WTC11 (cell line): ENCODE measurements at regions not wholly inside any gene's neighbourhood (a gene's known extent, or its start where the extent isn't known, plus 50 kb on each side); places are given as distances from the start of the nearest gene placed in this dataset.

ENCODE experiments used
- ATAC-seq: fragments of 200-7000 bp; cut with Tn5 transposase; 2 replicates; pipeline ENCODE4 v1.10.0; 2021; ENCODE audit warnings: mild to moderate bottlenecking, moderate library complexity
- CTCF ChIA-PET: fragments of 300-600 bp; sonication (Branson Sonifier 250); formaldehyde crosslinking; loops from one replicate; lab custom pipeline; 2021; ENCODE audit warnings: antibody characterized with exemption; lab: Charles Lee
- POLR2A ChIA-PET: fragments of 350-600 bp; sonication (Branson Sonifier 250); formaldehyde crosslinking; loops from one replicate; lab custom pipeline; 2021; ENCODE audit warnings: antibody characterized with exemption; lab: Charles Lee
- DNase-seq: peaks from one replicate; pipeline ENCODE4 v3.0.0; 2021; ENCODE audit warnings: low spot score
- H3K27ac Mint-ChIP-seq: 2 replicates; pipeline ENCODE4 v1.8.0; 2021; ENCODE audit warnings: mixed read lengths
- H3K27me3 Mint-ChIP-seq: 2 replicates; pipeline ENCODE4 v1.8.0; 2021; ENCODE audit warnings: low read depth, mild to moderate bottlenecking, moderate library complexity, mixed read lengths
- H3K36me3 Mint-ChIP-seq: 2 replicates; pipeline ENCODE4 v1.8.0; 2021; ENCODE audit warnings: mixed read lengths
- H3K4me1 Mint-ChIP-seq: 2 replicates; pipeline ENCODE4 v1.8.0; 2022; ENCODE audit warnings: mixed read lengths
- H3K4me3 Mint-ChIP-seq: 2 replicates; pipeline ENCODE4 v1.8.0; 2021; ENCODE audit warnings: mild to moderate bottlenecking, moderate library complexity, mixed read lengths
- H3K9me3 Mint-ChIP-seq: 2 replicates; pipeline ENCODE4 v1.8.0; 2021; ENCODE audit warnings: mixed read lengths
- CBFB ChIP-seq: sonication (generic); formaldehyde crosslinking; IDR thresholded peaks from 2 replicates; pipeline ENCODE4 v1.8.1; 2022; ENCODE audit warnings: mild to moderate bottlenecking, low read depth, missing genetic modification reagents
- CREM ChIP-seq: sonication (generic); formaldehyde crosslinking; IDR thresholded peaks from 2 replicates; pipeline ENCODE4 v1.8.1; 2022; ENCODE audit warnings: mild to moderate bottlenecking, missing genetic modification reagents, moderate library complexity
- ESRRA ChIP-seq: sonication (generic); formaldehyde crosslinking; IDR thresholded peaks from 2 replicates; pipeline ENCODE4 v1.8.1; 2022; ENCODE audit warnings: mild to moderate bottlenecking, missing genetic modification reagents, borderline replicate concordance
- FOXP1 ChIP-seq: sonication (generic); formaldehyde crosslinking; IDR thresholded peaks from 2 replicates; pipeline ENCODE4 v1.8.0; 2022; ENCODE audit warnings: missing genetic modification reagents, mild to moderate bottlenecking, moderate library complexity, borderline replicate concordance
- GTF2I ChIP-seq: fragments of 250-450 bp; sonication (Bioruptor Pico); conservative IDR thresholded peaks from 2 replicates; pipeline ENCODE4 v1.4.0; 2021; ENCODE audit warnings: mild to moderate bottlenecking
- JAZF1 ChIP-seq: fragments of 250-450 bp; sonication (Bioruptor Pico); IDR thresholded peaks from 2 replicates; pipeline ENCODE4 v1.9.0; 2021; ENCODE audit warnings: moderate library complexity, mild to moderate bottlenecking, inconsistent platforms
- NFYB ChIP-seq: sonication (generic); formaldehyde crosslinking; conservative IDR thresholded peaks from 2 replicates; pipeline ENCODE4 v1.8.0; 2022; ENCODE audit warnings: low read depth, missing genetic modification reagents
- NR2C2 ChIP-seq: sonication (generic); formaldehyde crosslinking; IDR thresholded peaks from 2 replicates; pipeline ENCODE4 v1.8.0; 2022; ENCODE audit warnings: mild to moderate bottlenecking, missing genetic modification reagents
- SMAD3 ChIP-seq: sonication (generic); formaldehyde crosslinking; IDR thresholded peaks from 2 replicates; pipeline ENCODE4 v1.8.0; 2022; ENCODE audit warnings: missing genetic modification reagents, mild to moderate bottlenecking, borderline replicate concordance
- TEAD1 ChIP-seq: sonication (generic); formaldehyde crosslinking; IDR thresholded peaks from 2 replicates; pipeline ENCODE4 v1.8.0; 2022; ENCODE audit warnings: mild to moderate bottlenecking, missing genetic modification reagents
- TEAD4 ChIP-seq: sonication (generic); formaldehyde crosslinking; IDR thresholded peaks from 2 replicates; pipeline ENCODE4 v1.8.0; 2022; ENCODE audit warnings: mild to moderate bottlenecking, missing genetic modification reagents
- ZNF263 ChIP-seq: sonication (generic); formaldehyde crosslinking; IDR thresholded peaks from 2 replicates; pipeline ENCODE4 v1.8.1; 2022; ENCODE audit warnings: low read depth, mild to moderate bottlenecking, moderate library complexity, missing genetic modification reagents
- ZNF317 ChIP-seq: sonication (generic); formaldehyde crosslinking; IDR thresholded peaks from 2 replicates; pipeline ENCODE4 v1.8.1; 2023; ENCODE audit warnings: low read depth, mild to moderate bottlenecking, moderate library complexity, missing genetic modification reagents, borderline replicate concordance
- ZNF423 ChIP-seq: fragments of 250-450 bp; sonication (Bioruptor Pico); IDR thresholded peaks from 2 replicates; pipeline ENCODE4 v2.1.2; 2022; ENCODE audit warnings: mild to moderate bottlenecking, moderate library complexity
- ZNF425 ChIP-seq: fragments of 250-450 bp; sonication (Bioruptor Pico); conservative IDR thresholded peaks from 2 replicates; pipeline ENCODE4 v1.9.0; 2021; ENCODE audit warnings: mild to moderate bottlenecking
- ZNF671 ChIP-seq: fragments of 250-450 bp; sonication (Bioruptor Pico); IDR thresholded peaks from 2 replicates; pipeline ENCODE4 v1.8.0; 2021; ENCODE audit warnings: mild to moderate bottlenecking
- TF ChIP-seq, protein P1 (sequence below): sonication (generic); formaldehyde crosslinking; IDR thresholded peaks from 2 replicates; pipeline ENCODE4 v1.8.1; 2023; ENCODE audit warnings: mild to moderate bottlenecking, missing genetic modification reagents, moderate library complexity
- TF ChIP-seq, protein P2 (sequence below): sonication (generic); formaldehyde crosslinking; IDR thresholded peaks from 2 replicates; pipeline ENCODE4 v1.8.0; 2023; ENCODE audit warnings: mild to moderate bottlenecking, missing genetic modification reagents
- TF ChIP-seq, protein P3 (sequence below): sonication (generic); formaldehyde crosslinking; IDR thresholded peaks from 2 replicates; pipeline ENCODE4 v1.8.0; 2022; ENCODE audit warnings: mild to moderate bottlenecking, missing genetic modification reagents
- TF ChIP-seq, protein P4 (sequence below): sonication (generic); formaldehyde crosslinking; IDR thresholded peaks from 2 replicates; pipeline ENCODE4 v1.8.1; 2022; ENCODE audit warnings: missing genetic modification reagents, borderline replicate concordance
- TF ChIP-seq, protein P5 (sequence below): fragments of 200-600 bp; IDR thresholded peaks from 2 replicates; pipeline ENCODE4 v1.8.0; 2022; ENCODE audit warnings: antibody characterized with exemption

DNA sequence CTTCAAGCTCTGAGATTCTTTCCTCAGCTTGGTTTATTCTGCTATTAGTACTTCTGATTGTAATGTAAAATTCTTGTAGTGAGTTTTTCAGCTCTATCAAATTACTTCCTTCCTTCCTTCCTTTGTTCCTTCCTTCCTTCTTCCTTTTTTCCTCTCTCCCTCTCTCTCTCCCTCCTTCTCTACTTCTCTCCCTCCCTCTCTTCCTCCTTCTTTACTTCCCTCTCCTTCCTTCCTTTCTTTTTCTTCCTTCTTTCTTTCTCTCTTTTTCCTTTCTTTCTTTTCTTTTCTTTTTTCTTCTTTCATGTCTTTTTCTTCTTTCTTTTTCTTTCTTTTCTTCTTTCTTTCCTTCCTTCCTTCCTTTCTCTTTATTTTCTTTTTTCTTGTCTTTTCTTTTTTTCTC, 565.2 kb upstream of the STXBP6 start:
- no peak for DNase-seq
- CTCF ChIA-PET = interaction anchor here (1.5 kb wide), 1 partner anchor 78 kb away, joined by 3 read pairs; no protein-coding TSS in a partner anchor
- H3K4me3 Mint-ChIP-seq = no peak overlapping the region

DNA sequence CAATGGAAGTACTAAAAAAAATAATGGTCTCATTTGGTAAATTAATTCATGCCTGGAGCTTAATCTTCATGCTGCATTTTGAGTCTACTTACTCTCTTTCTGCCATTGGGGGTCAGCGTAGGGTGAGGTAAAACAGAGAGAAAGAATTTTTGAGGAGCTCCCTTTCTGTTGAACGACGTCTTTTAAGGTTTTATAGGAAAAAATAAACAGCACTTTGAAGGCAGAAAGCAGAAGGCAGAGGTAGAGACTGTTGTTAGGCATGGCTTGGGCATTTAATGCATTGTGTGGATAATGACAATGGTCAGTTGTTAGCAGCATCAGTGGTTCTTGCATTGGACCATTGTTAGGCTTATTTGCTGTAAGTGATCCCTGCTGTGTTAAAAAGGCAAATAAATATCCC, 557.2 kb upstream of the STXBP6 start:
- Mint-ChIP-seq H3K27ac (no peak overlapping the region), H3K36me3 (peaks cover 11% of the 10 kb centered on the region), H3K27me3 (peaks cover 22% of the 10 kb centered on the region), H3K9me3 (peaks cover 20% of the 10 kb centered on the region)
- DNase-seq (no peak), ATAC-seq (peak; percentile 65; the same call in 1 of the 2 replicates)
- ChIA-PET CTCF (no interaction called here), POLR2A (no interaction called here)
- no peak for TF ChIP-seq ZNF423 (CRISPR knock-in tag)
- TF ChIP-seq ZNF671 (CRISPR knock-in tag) = no peak
- no peak for TF ChIP-seq CREM (CRISPR knock-in tag)
- no peak for TF ChIP-seq FOXP1
- TF ChIP-seq ZNF263 (CRISPR knock-in tag) = no peak
- no peak for TF ChIP-seq SMAD3
- TF ChIP-seq NR2C2 (CRISPR knock-in tag) = no peak
- TF ChIP-seq, protein P1, sequence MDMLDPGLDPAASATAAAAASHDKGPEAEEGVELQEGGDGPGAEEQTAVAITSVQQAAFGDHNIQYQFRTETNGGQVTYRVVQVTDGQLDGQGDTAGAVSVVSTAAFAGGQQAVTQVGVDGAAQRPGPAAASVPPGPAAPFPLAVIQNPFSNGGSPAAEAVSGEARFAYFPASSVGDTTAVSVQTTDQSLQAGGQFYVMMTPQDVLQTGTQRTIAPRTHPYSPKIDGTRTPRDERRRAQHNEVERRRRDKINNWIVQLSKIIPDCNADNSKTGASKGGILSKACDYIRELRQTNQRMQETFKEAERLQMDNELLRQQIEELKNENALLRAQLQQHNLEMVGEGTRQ = no peak
- TF ChIP-seq ZNF425 (CRISPR knock-in tag) = no peak
- TF ChIP-seq JAZF1 (CRISPR knock-in tag) = no peak
- TF ChIP-seq, protein P2, sequence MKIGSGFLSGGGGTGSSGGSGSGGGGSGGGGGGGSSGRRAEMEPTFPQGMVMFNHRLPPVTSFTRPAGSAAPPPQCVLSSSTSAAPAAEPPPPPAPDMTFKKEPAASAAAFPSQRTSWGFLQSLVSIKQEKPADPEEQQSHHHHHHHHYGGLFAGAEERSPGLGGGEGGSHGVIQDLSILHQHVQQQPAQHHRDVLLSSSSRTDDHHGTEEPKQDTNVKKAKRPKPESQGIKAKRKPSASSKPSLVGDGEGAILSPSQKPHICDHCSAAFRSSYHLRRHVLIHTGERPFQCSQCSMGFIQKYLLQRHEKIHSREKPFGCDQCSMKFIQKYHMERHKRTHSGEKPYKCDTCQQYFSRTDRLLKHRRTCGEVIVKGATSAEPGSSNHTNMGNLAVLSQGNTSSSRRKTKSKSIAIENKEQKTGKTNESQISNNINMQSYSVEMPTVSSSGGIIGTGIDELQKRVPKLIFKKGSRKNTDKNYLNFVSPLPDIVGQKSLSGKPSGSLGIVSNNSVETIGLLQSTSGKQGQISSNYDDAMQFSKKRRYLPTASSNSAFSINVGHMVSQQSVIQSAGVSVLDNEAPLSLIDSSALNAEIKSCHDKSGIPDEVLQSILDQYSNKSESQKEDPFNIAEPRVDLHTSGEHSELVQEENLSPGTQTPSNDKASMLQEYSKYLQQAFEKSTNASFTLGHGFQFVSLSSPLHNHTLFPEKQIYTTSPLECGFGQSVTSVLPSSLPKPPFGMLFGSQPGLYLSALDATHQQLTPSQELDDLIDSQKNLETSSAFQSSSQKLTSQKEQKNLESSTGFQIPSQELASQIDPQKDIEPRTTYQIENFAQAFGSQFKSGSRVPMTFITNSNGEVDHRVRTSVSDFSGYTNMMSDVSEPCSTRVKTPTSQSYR (CRISPR knock-in tag) = no peak
- TF ChIP-seq, protein P3, sequence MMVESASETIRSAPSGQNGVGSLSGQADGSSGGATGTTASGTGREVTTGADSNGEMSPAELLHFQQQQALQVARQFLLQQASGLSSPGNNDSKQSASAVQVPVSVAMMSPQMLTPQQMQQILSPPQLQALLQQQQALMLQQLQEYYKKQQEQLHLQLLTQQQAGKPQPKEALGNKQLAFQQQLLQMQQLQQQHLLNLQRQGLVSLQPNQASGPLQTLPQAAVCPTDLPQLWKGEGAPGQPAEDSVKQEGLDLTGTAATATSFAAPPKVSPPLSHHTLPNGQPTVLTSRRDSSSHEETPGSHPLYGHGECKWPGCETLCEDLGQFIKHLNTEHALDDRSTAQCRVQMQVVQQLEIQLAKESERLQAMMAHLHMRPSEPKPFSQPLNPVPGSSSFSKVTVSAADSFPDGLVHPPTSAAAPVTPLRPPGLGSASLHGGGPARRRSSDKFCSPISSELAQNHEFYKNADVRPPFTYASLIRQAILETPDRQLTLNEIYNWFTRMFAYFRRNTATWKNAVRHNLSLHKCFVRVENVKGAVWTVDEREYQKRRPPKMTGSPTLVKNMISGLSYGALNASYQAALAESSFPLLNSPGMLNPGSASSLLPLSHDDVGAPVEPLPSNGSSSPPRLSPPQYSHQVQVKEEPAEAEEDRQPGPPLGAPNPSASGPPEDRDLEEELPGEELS (CRISPR knock-in tag) = no peak
- TF ChIP-seq GTF2I = no peak
- no peak for TF ChIP-seq ZNF317 (CRISPR knock-in tag)
- TF ChIP-seq ESRRA = no peak
- TF ChIP-seq TEAD1 (CRISPR knock-in tag) = no peak
- TF ChIP-seq, all 79 proteins: peak for 0
- peak overlapping the region; percentile 16; the same call in 1 of the 2 replicates for H3K4me3 Mint-ChIP-seq
- H3K4me1 Mint-ChIP-seq = peaks cover 17% of the 10 kb centered on the region

More for the DNA sequence above, 565.2 kb upstream of the STXBP6 start:
- Mint-ChIP-seq H3K9me3 (peaks cover 59% of the 10 kb centered on the region), H3K36me3 (peaks cover 24% of the 10 kb centered on the region), H3K27me3 (no peaks in the 10 kb centered on the region; the same call in 1 of the 2 replicates), H3K27ac (no peak overlapping the region), H3K4me1 (0 out of 2 replicates have a peak, but pooled peaks cover 4% of the 10 kb centered on the region)
- no peak for ATAC-seq
- POLR2A ChIA-PET = no interaction called here
- TF ChIP-seq NFYB (no peak), TEAD4 (CRISPR knock-in tag) (no peak), CBFB (CRISPR knock-in tag) (no peak)
- TF ChIP-seq, protein P4, sequence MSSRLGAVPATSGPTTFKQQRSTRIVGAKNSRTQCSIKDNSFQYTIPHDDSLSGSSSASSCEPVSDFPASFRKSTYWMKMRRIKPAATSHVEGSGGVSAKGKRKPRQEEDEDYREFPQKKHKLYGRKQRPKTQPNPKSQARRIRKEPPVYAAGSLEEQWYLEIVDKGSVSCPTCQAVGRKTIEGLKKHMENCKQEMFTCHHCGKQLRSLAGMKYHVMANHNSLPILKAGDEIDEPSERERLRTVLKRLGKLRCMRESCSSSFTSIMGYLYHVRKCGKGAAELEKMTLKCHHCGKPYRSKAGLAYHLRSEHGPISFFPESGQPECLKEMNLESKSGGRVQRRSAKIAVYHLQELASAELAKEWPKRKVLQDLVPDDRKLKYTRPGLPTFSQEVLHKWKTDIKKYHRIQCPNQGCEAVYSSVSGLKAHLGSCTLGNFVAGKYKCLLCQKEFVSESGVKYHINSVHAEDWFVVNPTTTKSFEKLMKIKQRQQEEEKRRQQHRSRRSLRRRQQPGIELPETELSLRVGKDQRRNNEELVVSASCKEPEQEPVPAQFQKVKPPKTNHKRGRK (CRISPR knock-in tag) = peak; percentile 81; the same call in 1 of the 2 replicates
- TF ChIP-seq, protein P5, sequence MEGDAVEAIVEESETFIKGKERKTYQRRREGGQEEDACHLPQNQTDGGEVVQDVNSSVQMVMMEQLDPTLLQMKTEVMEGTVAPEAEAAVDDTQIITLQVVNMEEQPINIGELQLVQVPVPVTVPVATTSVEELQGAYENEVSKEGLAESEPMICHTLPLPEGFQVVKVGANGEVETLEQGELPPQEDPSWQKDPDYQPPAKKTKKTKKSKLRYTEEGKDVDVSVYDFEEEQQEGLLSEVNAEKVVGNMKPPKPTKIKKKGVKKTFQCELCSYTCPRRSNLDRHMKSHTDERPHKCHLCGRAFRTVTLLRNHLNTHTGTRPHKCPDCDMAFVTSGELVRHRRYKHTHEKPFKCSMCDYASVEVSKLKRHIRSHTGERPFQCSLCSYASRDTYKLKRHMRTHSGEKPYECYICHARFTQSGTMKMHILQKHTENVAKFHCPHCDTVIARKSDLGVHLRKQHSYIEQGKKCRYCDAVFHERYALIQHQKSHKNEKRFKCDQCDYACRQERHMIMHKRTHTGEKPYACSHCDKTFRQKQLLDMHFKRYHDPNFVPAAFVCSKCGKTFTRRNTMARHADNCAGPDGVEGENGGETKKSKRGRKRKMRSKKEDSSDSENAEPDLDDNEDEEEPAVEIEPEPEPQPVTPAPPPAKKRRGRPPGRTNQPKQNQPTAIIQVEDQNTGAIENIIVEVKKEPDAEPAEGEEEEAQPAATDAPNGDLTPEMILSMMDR = no peak
